H1 (cell line): ENCODE measurements at regions not wholly inside any gene's neighbourhood (a gene's known extent, or its start where the extent isn't known, plus 50 kb on each side); places are given as distances from the start of the nearest gene placed in this dataset.

Experiments
- RFX5 ChIP-seq: IDR thresholded peaks from 2 replicates; pipeline ENCODE4 v1.6.1; 2011; ENCODE audit warnings: low read depth, low read length, improper control_type of control experiment, borderline replicate concordance
- TAF7 ChIP-seq: optimal IDR thresholded peaks from 2 replicates; pipeline ENCODE3; 2011; ENCODE audit warnings: low read depth, mild to moderate bottlenecking, inconsistent platforms, low read length, moderate library complexity, borderline replicate concordance

GRCh38 chr3:13966302-13966701 is 86.4 kb upstream of the WNT7A start (continued):
- TF ChIP-seq RFX5, result no peak
- TF ChIP-seq TAF7, result no peak
